Retina (tissue), 1 donor: ENCODE measurements at regions not wholly inside any gene's neighbourhood (a gene's known extent, or its start where the extent isn't known, plus 50 kb on each side); places are given as distances from the start of the nearest gene placed in this dataset.

Source experiments
- DNase-seq: peaks from one replicate; pipeline ENCODE4 v3.0.0-alpha.2; 2016

GRCh38 chr5:61689153-61689846 lies 357.2 kb downstream of the ZSWIM6 start:
- DNase-seq, result peak; percentile 60

- DNase-seq, result no peak
These were observed 365.9 kb downstream of the ZSWIM6 start for GRCh38 chr5:61697809-61698558.

- no peak for DNase-seq
These were observed 370.0 kb downstream of the ZSWIM6 start for GRCh38 chr5:61701877-61702602.

- DNase-seq, result no peak
These were observed 370.7 kb downstream of the ZSWIM6 start for GRCh38 chr5:61702784-61703183.

GRCh38 chr5:61704289-61704688 lies 372.2 kb downstream of the ZSWIM6 start:
- DNase-seq, result no peak

GRCh38 chr5:61706751-61707150 lies 374.7 kb downstream of the ZSWIM6 start:
- no peak for DNase-seq

- no peak for DNase-seq
These were observed 387.1 kb downstream of the ZSWIM6 start for GRCh38 chr5:61719124-61719523.

- no peak for DNase-seq
These were observed 388.8 kb downstream of the ZSWIM6 start for GRCh38 chr5:61720829-61721228.

- DNase-seq, result no peak
These were observed 392.0 kb downstream of the ZSWIM6 start for GRCh38 chr5:61724102-61724501.

GRCh38 chr5:61728287-61728686 lies 396.2 kb downstream of the ZSWIM6 start:
- DNase-seq, result no peak

GRCh38 chr5:61730866-61731265 lies 398.8 kb downstream of the ZSWIM6 start:
- DNase-seq, result no peak

- no peak for DNase-seq
These were observed 399.3 kb downstream of the ZSWIM6 start for GRCh38 chr5:61731267-61731945.

GRCh38 chr5:61731946-61732314 lies 399.9 kb downstream of the ZSWIM6 start:
- no peak for DNase-seq

GRCh38 chr5:61732369-61732768 lies 400.3 kb downstream of the ZSWIM6 start:
- DNase-seq, result peak; percentile 65

- peak; percentile 61 for DNase-seq
These were observed 400.7 kb downstream of the ZSWIM6 start for GRCh38 chr5:61732796-61733195.

- DNase-seq, result no peak
These were observed 401.9 kb downstream of the ZSWIM6 start for GRCh38 chr5:61734001-61734400.

- DNase-seq, result no peak
These were observed 402.9 kb downstream of the ZSWIM6 start for GRCh38 chr5:61734966-61735365.

GRCh38 chr5:61735531-61735930 lies 403.5 kb downstream of the ZSWIM6 start:
- DNase-seq, result no peak

- no peak for DNase-seq
These were observed 403.9 kb downstream of the ZSWIM6 start for GRCh38 chr5:61735995-61736394.

- peak; percentile 10 for DNase-seq
These were observed 405.4 kb downstream of the ZSWIM6 start for GRCh38 chr5:61737301-61737963.

- no peak for DNase-seq
These were observed 405.9 kb downstream of the ZSWIM6 start for GRCh38 chr5:61737964-61738340.

GRCh38 chr5:61738446-61738845 lies 406.4 kb downstream of the ZSWIM6 start:
- DNase-seq, result no peak
